ENCODE measurements at regions not wholly inside any gene's neighbourhood (a gene's known extent, or its start where the extent isn't known, plus 50 kb on each side); places are given as distances from the start of the nearest gene placed in this dataset.

DNA sequence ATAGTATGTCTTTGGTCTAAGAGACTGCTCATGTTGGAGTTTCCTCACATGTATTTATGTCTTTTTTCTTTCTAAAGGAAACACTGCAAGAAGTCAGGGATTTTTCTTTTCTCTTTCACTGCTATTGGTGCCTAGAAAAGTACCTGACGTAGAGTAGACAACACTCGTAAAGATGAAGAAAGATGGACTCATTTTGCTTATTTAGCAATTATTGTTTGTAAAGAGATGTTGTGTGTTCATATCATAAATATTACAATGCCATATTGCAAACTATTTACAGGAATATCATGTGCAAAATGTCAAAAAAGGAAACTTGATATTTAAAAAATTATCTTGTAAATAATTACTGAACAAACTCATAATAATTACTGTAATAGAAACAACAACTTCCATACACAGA is 2711.5 kb upstream of the PCDH20 start:
- TF ChIP-seq POLR2AphosphoS5 (IDR thresholded peaks at IDR 0.05; ENCODE audit: borderline replicate concordance, low read depth, low read length) (no peak), EZH2 (IDR thresholded peaks at IDR 0.05) (no peak), FOXP2 (optimal IDR thresholded peaks at IDR 0.05; ENCODE audit: control extremely low read depth, extremely low read length, insufficient read depth) (no peak)
